Parathyroid adenoma (tissue), 2 donors: ENCODE measurements at regions not wholly inside any gene's neighbourhood (a gene's known extent, or its start where the extent isn't known, plus 50 kb on each side); places are given as distances from the start of the nearest gene placed in this dataset.

ENCODE experiments used
- H2AFZ ChIP-seq: fragments of 300-600 bp; sonication (generic); one replicate; pipeline ENCODE4 v1.7.0; 2017; ENCODE audit warnings: antibody characterized with exemption, mild to moderate bottlenecking
- H3K27ac ChIP-seq: fragments of 300-600 bp; sonication (generic); one replicate; pipeline ENCODE4 v1.7.0; 2017
- H3K27me3 ChIP-seq: fragments of 300-600 bp; sonication (generic); one replicate; pipeline ENCODE4 v1.7.0; 2017; ENCODE audit warnings: low read length; ENCODE audit not compliant: control insufficient read depth, insufficient read depth
- H3K36me3 ChIP-seq: fragments of 300-600 bp; sonication (generic); one replicate; pipeline ENCODE4 v1.7.0; 2017; ENCODE audit warnings: low read length; ENCODE audit not compliant: control insufficient read depth, insufficient read depth
- H3K4me1 ChIP-seq: fragments of 300-600 bp; sonication (generic); one replicate; pipeline ENCODE4 v1.7.0; 2017; ENCODE audit warnings: control low read depth
- H3K4me2 ChIP-seq: fragments of 300-600 bp; sonication (generic); one replicate; pipeline ENCODE4 v1.7.0; 2017; ENCODE audit warnings: low read length
- H3K4me3 ChIP-seq: fragments of 300-600 bp; sonication (generic); one replicate; pipeline ENCODE4 v1.7.0; 2017; ENCODE audit warnings: low read depth, low read length
- H3K79me2 ChIP-seq: fragments of 300-600 bp; sonication (generic); one replicate; pipeline ENCODE4 v1.7.0; 2017; ENCODE audit warnings: control low read depth
- H3K9ac ChIP-seq: fragments of 300-600 bp; sonication (generic); one replicate; pipeline ENCODE4 v1.7.0; 2017; ENCODE audit warnings: mild to moderate bottlenecking
- H3K9me3 ChIP-seq: fragments of 300-600 bp; sonication (generic); one replicate; pipeline ENCODE4 v1.7.0; 2017; ENCODE audit warnings: low read length; ENCODE audit not compliant: control insufficient read depth
- CTCF ChIP-seq: fragments of 300-600 bp; sonication (generic); IDR thresholded peaks from one replicate; pipeline ENCODE4 v1.7.0; 2017; ENCODE audit warnings: antibody characterized with exemption, mild to moderate bottlenecking
- donor health status: primary hyperparathyroidism.

GRCh38 chr7:3105856-3106255, 62.2 kb upstream of the CARD11 start:
- Histone ChIP-seq H2AFZ (no peak overlapping the region), H3K27ac (no peak overlapping the region), H3K9ac (no peak overlapping the region), H3K4me1 (no peaks in the 10 kb centered on the region), H3K9me3 (no peaks in the 10 kb centered on the region), H3K79me2 (no peaks in the 10 kb centered on the region), H3K27me3 (no peaks in the 10 kb centered on the region), H3K36me3 (no peaks in the 10 kb centered on the region), H3K4me3 (no peak overlapping the region), H3K4me2 (no peak overlapping the region)
- no peak for TF ChIP-seq CTCF

- H3K9me3 ChIP-seq, result no peaks in the 10 kb centered on the region
- no peak overlapping the region for H3K4me2 ChIP-seq
- H3K9ac ChIP-seq, result no peak overlapping the region
- H3K4me3 ChIP-seq, result no peak overlapping the region
- H3K27ac ChIP-seq, result no peak overlapping the region
- H3K4me1 ChIP-seq, result no peaks in the 10 kb centered on the region
- no peaks in the 10 kb centered on the region for H3K79me2 ChIP-seq
- H3K36me3 ChIP-seq, result no peaks in the 10 kb centered on the region
- H3K27me3 ChIP-seq, result no peaks in the 10 kb centered on the region
- TF ChIP-seq CTCF, result no peak
- no peak overlapping the region for H2AFZ ChIP-seq
These were observed 62.7 kb upstream of the CARD11 start for GRCh38 chr7:3106361-3106826.

- Histone ChIP-seq H3K4me3 (no peak overlapping the region), H3K27me3 (no peaks in the 10 kb centered on the region), H2AFZ (no peak overlapping the region), H3K4me2 (no peak overlapping the region), H3K79me2 (no peaks in the 10 kb centered on the region), H3K36me3 (no peaks in the 10 kb centered on the region), H3K27ac (no peak overlapping the region), H3K4me1 (no peaks in the 10 kb centered on the region), H3K9ac (no peak overlapping the region), H3K9me3 (no peaks in the 10 kb centered on the region)
- TF ChIP-seq CTCF, result no peak
These were observed 63.6 kb upstream of the CARD11 start for GRCh38 chr7:3107228-3107763.

- H3K4me2 ChIP-seq, result no peak overlapping the region
- H3K9me3 ChIP-seq, result no peaks in the 10 kb centered on the region
- TF ChIP-seq CTCF, result no peak
- no peaks in the 10 kb centered on the region for H3K4me1 ChIP-seq
- H3K27me3 ChIP-seq, result no peaks in the 10 kb centered on the region
- H3K79me2 ChIP-seq, result no peaks in the 10 kb centered on the region
- H3K27ac ChIP-seq, result no peak overlapping the region
- no peak overlapping the region for H3K4me3 ChIP-seq
- no peak overlapping the region for H3K9ac ChIP-seq
- no peak overlapping the region for H2AFZ ChIP-seq
- H3K36me3 ChIP-seq, result no peaks in the 10 kb centered on the region
These were observed 64.4 kb upstream of the CARD11 start for GRCh38 chr7:3107889-3108570.
